Activated gamma-delta T cell (primary cell): ENCODE measurements at regions not wholly inside any gene's neighbourhood (a gene's known extent, or its start where the extent isn't known, plus 50 kb on each side); places are given as distances from the start of the nearest gene placed in this dataset.
"Not testable (repeated sequence)": the region's sequence is repeated elsewhere in the genome, so short reads cannot be mapped to it uniquely, and the experiment has no call there.

Experiments used
- DNase-seq: peaks from one replicate; lab custom pipeline; 2025; lab: John Stamatoyannopoulos, UW

GRCh38 chr11:116373104-116373944 lies 399.5 kb downstream of the BUD13 start:
- DNase-seq: no peak

GRCh38 chr11:116371146-116371545 lies 401.6 kb downstream of the BUD13 start:
- DNase-seq: no peak

GRCh38 chr11:116368784-116369183 lies 404.0 kb downstream of the BUD13 start:
- no peak for DNase-seq

- DNase-seq: no peak
Measured at GRCh38 chr11:116366980-116367645, 405.7 kb downstream of the BUD13 start.

GRCh38 chr11:116366451-116366850 lies 406.3 kb downstream of the BUD13 start:
- DNase-seq: no peak

GRCh38 chr11:116364925-116365324 lies 407.9 kb downstream of the BUD13 start:
- DNase-seq: not testable (repeated sequence)

GRCh38 chr11:116364348-116364747 lies 408.4 kb downstream of the BUD13 start:
- DNase-seq: no peak

GRCh38 chr11:116360221-116360941 lies 412.4 kb downstream of the BUD13 start:
- no peak for DNase-seq

- DNase-seq: no peak
Measured at GRCh38 chr11:116357784-116358544, 414.8 kb downstream of the BUD13 start.

- DNase-seq: no peak
Measured at GRCh38 chr11:116356451-116356850, 416.3 kb downstream of the BUD13 start.

- no peak for DNase-seq
Measured at GRCh38 chr11:116355104-116355503, 417.7 kb downstream of the BUD13 start.

- no peak for DNase-seq
Measured at GRCh38 chr11:116353589-116353988, 419.2 kb downstream of the BUD13 start.

GRCh38 chr11:116352881-116353280 lies 419.9 kb downstream of the BUD13 start:
- DNase-seq: no peak

- no peak for DNase-seq
Measured at GRCh38 chr11:116348226-116348625, 424.6 kb downstream of the BUD13 start.

- DNase-seq: no peak
Measured at GRCh38 chr11:116345575-116345974, 427.2 kb downstream of the BUD13 start.

- DNase-seq: no peak
Measured at GRCh38 chr11:116344601-116345000, 428.2 kb downstream of the BUD13 start.

GRCh38 chr11:116343270-116343669 lies 429.5 kb downstream of the BUD13 start:
- no peak for DNase-seq

- no peak for DNase-seq
Measured at GRCh38 chr11:116342148-116342547, 430.6 kb downstream of the BUD13 start.

- DNase-seq: no peak
Measured at GRCh38 chr11:116339306-116340098, 433.3 kb downstream of the BUD13 start.

GRCh38 chr11:116338500-116338899 lies 434.3 kb downstream of the BUD13 start:
- not testable (repeated sequence) for DNase-seq

GRCh38 chr11:116336540-116336939 lies 436.2 kb downstream of the BUD13 start:
- no peak for DNase-seq
